ENCODE measurements at regions not wholly inside any gene's neighbourhood (a gene's known extent, or its start where the extent isn't known, plus 50 kb on each side); places are given as distances from the start of the nearest gene placed in this dataset.

- TF ChIP-seq EZH2 (IDR thresholded peaks at IDR 0.05) (no peak), CTCF (IDR thresholded peaks at IDR 0.05) (no peak), EZH2phosphoT487 (IDR thresholded peaks at IDR 0.05) (no peak)
Measured at GRCh38 chr6:12528136-12528535, 188.4 kb upstream of the PHACTR1 start.
